ENCODE measurements at regions not wholly inside any gene's neighbourhood (a gene's known extent, or its start where the extent isn't known, plus 50 kb on each side); places are given as distances from the start of the nearest gene placed in this dataset.

DNA sequence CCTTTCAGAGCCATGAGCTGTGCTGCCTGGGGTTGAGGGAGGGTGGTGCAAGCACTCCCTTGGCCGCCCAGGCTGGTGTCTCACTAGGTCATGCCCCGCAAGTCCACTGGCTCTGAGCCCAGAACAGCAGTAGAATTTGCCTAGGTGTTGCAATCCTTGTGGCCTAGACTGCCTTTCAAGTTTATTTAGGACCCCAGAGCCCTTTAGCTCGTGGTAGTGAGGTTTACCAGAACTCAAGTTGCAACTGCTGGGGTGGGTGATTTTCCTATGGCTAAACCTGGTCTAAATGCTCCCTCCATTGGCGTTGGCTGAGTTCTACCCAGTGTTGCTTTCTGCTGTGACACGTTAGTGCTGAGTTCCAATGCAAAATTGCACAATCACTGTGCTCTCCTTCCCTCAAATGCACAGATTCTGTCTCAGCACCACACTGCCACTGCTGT is 287.2 kb downstream of the BCAT1 start:
- Histone ChIP-seq H3K9me3 (replicated peaks; ENCODE audit: control insufficient read depth, insufficient read depth, low read depth, low read length) (no peaks in the 10 kb centered on the region), H3K4me2 (ENCODE audit: insufficient read depth, low read length) (no peak overlapping the region), H3K9me1 (ENCODE audit: control insufficient read depth, insufficient read depth, low read length) (no peaks in the 10 kb centered on the region), H3K36me3 (ENCODE audit: control insufficient read depth, insufficient read depth, low read length) (no peaks in the 10 kb centered on the region), H3K79me2 (ENCODE audit: control insufficient read depth, insufficient read depth, low read length) (no peaks in the 10 kb centered on the region), H3K27ac (ENCODE audit: extremely low read depth, low read depth, low read length) (no peak overlapping the region), H3K4me1 (replicated peaks in 1 of 2; ENCODE audit: control insufficient read depth in 2 of 2, insufficient read depth in 2 of 2, low read length in 2 of 2) (no peaks in the 10 kb centered on the region), H3K27me3 (ENCODE audit: control insufficient read depth in 2 of 2, insufficient read depth in 2 of 2, low read length in 2 of 2) (no peaks in the 10 kb centered on the region), H3K9ac (ENCODE audit: insufficient read depth in 1 of 2, low read depth in 2 of 2, low read length in 2 of 2) (no peak overlapping the region), H4K20me1 (replicated peaks; ENCODE audit: control insufficient read depth, insufficient read depth, low read length) (no peaks in the 10 kb centered on the region), H2AFZ (ENCODE audit: low read depth, low read length) (no peak overlapping the region), H3K4me3 (no peak overlapping the region)
- ATAC-seq (no peak), DNase-seq (ENCODE audit: extremely low read depth in 1 of 4, low spot score in 3 of 4) (peak in 1 of 4 experiments; percentile 3), FAIRE-seq (no peak)
- CTCF ChIA-PET (ENCODE audit: low intra/inter-chr PET ratio), result no interaction called here
- BruUV-seq (replicated peaks), result no TSS peak
- POLR2A ChIA-PET, result no interaction called here
- in situ Hi-C loops (cut with MboI), result no loop called here
- intact Hi-C loops (cut with micrococcal nuclease), result no loop called here
- TF ChIP-seq HDAC1 (IDR thresholded peaks at IDR 0.05) (no peak), CTBP1 (IDR thresholded peaks at IDR 0.05; ENCODE audit: borderline replicate concordance) (no peak), GABPB1 (CRISPR knock-in tag; IDR thresholded peaks at IDR 0.05) (no peak), NR1H2 (CRISPR knock-in tag; IDR thresholded peaks at IDR 0.05) (no peak), CEBPG (CRISPR knock-in tag; IDR thresholded peaks at IDR 0.05) (no peak), CEBPG (tag; conservative IDR thresholded peaks at IDR 0.05 in 1 of 2, IDR thresholded peaks at IDR 0.05 in 1 of 2) (peak in 1 of 2 experiments; percentile 74; a peak in 3 of 4 replicates), PHTF2 (CRISPR knock-in tag; IDR thresholded peaks at IDR 0.05) (no peak), CEBPB (tag; IDR thresholded peaks at IDR 0.05) (peak; percentile 83), ZNF586 (CRISPR knock-in tag; conservative IDR thresholded peaks at IDR 0.05) (no peak), ZBTB1 (CRISPR knock-in tag; IDR thresholded peaks at IDR 0.05; ENCODE audit: borderline replicate concordance, low read depth) (no peak), IRF2 (CRISPR knock-in tag; IDR thresholded peaks at IDR 0.05) (no peak)
- TF ChIP-seq, protein P1, sequence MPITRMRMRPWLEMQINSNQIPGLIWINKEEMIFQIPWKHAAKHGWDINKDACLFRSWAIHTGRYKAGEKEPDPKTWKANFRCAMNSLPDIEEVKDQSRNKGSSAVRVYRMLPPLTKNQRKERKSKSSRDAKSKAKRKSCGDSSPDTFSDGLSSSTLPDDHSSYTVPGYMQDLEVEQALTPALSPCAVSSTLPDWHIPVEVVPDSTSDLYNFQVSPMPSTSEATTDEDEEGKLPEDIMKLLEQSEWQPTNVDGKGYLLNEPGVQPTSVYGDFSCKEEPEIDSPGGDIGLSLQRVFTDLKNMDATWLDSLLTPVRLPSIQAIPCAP (CRISPR knock-in tag; IDR thresholded peaks at IDR 0.05; ENCODE audit: borderline replicate concordance), result no peak
- TF ChIP-seq, protein P2, sequence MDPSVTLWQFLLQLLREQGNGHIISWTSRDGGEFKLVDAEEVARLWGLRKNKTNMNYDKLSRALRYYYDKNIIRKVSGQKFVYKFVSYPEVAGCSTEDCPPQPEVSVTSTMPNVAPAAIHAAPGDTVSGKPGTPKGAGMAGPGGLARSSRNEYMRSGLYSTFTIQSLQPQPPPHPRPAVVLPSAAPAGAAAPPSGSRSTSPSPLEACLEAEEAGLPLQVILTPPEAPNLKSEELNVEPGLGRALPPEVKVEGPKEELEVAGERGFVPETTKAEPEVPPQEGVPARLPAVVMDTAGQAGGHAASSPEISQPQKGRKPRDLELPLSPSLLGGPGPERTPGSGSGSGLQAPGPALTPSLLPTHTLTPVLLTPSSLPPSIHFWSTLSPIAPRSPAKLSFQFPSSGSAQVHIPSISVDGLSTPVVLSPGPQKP (CRISPR knock-in tag; IDR thresholded peaks at IDR 0.05), result no peak
- TF ChIP-seq, protein P3, sequence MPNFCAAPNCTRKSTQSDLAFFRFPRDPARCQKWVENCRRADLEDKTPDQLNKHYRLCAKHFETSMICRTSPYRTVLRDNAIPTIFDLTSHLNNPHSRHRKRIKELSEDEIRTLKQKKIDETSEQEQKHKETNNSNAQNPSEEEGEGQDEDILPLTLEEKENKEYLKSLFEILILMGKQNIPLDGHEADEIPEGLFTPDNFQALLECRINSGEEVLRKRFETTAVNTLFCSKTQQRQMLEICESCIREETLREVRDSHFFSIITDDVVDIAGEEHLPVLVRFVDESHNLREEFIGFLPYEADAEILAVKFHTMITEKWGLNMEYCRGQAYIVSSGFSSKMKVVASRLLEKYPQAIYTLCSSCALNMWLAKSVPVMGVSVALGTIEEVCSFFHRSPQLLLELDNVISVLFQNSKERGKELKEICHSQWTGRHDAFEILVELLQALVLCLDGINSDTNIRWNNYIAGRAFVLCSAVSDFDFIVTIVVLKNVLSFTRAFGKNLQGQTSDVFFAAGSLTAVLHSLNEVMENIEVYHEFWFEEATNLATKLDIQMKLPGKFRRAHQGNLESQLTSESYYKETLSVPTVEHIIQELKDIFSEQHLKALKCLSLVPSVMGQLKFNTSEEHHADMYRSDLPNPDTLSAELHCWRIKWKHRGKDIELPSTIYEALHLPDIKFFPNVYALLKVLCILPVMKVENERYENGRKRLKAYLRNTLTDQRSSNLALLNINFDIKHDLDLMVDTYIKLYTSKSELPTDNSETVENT (CRISPR knock-in tag; IDR thresholded peaks at IDR 0.05), result no peak
- 0% methylated on average over 5 of the region's 5 CpGs for WGBS (ENCODE audit: insufficient coverage, low coverage, missing lambda C conversion rate)
